ENCODE measurements at regions not wholly inside any gene's neighbourhood (a gene's known extent, or its start where the extent isn't known, plus 50 kb on each side); places are given as distances from the start of the nearest gene placed in this dataset.
"Not testable (repeated sequence)": the region's sequence is repeated elsewhere in the genome, so short reads cannot be mapped to it uniquely, and the experiment has no call there.

DNA sequence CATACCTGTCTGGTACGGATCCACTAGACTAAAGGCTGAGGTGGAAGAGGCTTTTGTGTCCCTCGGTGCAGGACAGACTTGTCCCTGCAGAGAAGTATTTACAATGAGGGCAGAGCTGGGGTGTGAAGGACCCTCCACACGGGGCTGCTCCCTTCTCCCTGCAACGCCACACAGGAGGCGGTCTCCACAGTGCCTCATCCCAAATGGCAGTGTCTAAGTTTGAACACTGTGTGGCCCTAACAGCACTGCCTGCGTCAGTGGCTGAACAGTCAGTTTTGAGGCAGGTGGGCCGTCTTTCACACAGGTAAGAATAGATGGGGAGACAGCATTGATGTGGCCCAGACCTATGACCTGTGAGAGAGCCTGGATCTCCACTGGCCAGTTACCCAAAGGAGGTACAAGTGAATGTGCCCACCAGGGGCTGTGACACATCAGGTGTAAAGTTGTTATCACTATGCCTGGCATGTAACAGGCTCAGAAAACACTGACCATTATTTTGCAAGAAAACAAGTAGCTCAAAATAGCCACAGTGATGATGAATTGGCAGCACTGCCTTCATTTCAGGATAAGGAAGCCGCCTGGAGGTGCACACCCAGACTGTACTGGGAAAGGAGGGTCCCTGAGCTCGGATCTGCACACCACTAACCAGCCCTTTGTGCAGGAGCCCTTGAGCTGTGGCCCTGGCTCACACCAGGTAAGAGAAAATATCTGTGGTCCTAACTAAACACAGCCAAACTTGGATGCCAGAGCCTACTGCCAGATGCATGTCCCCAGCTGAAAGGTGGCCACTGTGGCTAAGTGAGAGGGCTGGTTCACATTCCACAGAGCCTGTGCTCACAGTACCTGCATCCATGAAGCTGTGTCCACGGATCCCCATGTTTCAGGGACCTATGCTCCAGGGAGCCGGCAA lies 246.7 kb downstream of the DLL1 start:
- no peak for DNase-seq (ENCODE audit: low spot score)

DNA sequence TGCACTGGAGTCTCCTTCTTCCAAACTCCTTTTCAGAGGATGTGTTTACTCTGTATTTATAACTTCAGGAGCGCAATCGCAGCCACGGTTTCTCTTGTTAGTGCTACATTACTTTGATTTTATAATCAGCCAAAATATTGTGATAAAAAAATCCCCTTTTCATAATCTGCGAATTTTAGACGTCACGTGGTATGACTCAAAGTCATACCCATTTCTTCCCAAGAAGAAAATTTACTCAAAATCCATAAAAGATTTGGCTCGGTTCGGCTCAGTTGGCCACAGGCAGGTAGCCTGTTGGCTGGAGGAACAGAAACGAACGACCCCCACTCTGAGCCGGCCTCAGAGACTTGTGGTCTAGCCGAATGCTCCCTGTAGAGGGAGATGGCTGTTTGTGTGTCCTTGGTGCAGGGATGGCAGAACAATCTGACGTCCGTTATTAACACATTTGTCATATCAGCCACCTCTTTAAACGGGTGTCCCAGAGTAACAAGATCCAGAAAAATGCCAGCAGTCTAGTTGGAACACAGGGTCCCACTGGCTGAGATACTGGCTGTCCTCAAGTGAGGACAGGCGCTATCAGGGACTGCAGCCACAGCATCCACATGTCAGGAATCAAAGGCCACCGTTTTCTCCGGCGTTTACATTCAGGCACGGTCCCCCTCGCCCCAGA lies 247.6 kb downstream of the DLL1 start:
- DNase-seq (ENCODE audit: low spot score) = no peak

DNA sequence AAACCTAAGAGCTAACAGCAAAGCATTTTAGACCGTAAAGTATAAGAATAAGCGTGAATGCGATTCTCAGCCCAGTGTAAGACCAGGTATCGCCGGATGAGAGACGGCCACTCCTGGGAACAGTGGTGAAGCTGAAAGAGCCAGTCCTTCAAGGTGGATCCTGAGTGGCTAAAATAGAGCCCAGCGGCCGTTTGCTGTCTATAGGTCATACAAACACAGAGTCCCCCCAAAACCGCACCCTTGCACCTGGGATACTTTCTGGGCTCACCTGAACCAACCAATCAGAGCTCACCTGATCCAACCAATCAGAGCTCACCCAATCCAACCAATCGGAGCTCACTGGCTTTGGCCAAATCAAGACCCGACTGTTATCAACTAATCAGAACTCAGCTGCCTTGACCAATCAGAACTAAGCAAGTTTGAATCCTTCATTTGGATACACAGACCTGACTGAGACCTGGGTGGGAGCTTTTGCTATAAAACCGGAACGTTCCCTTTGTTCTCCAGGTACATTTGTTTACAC lies 248.2 kb downstream of the DLL1 start:
- no peak for DNase-seq (ENCODE audit: low spot score)

DNA sequence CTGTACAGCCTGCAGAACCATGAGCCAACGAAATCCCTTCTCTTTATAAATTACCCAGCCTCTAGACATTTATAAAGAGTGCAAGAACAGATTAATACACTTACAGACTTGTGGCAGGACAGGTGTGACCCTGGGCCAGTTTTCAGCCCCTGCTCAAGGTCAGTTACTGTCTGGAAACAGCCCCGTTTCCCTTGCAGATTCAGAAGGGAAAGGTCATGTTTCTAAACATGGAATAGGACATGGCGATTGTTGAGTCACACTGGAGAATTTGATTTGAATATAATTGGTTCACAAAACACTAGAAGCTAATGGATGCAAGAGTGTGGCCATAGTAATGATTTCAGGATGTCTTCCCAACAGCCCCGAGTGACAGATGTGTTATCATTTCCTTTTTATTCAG lies 248.8 kb downstream of the DLL1 start:
- no peak for DNase-seq (ENCODE audit: low spot score)

DNA sequence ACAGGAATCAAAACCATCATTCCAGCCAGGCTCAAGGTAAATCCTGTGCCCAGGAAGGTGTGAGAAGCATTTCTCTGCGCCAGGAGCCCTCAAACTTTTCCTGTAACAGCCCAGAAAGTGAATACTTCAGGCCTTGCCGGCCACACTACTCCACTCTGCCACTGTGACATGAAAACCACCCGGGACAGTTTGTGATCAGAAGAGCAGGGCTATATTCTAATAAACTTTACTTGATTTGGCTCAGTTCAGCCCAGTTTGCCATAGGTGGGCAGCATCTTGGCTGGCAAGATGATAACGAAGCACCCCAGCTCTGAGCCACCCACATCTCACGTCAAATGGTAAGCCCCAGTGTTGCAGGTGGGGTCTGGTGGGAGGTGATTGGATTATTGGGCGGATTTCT lies 249.4 kb downstream of the DLL1 start:
- no peak for DNase-seq (ENCODE audit: low spot score)

DNA sequence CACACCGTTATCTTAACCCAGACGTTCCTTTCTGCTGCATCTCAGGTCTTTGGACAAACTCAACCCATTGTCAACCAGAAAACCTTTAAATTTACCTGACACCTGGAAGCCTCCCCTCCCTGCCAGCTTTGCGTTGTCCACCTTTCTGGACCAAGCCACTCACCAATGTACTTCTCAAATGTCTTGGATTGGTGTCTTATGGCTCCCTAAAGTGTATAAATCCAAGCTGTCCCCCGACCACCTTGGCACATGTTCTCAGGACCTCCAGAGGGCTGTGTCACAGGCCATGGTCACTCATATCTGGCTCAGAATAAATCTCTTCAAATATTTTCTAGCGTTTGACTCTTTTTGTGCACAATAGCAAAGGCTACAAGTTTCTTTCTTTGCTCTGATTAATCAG lies 250.0 kb downstream of the DLL1 start:
- DNase-seq (ENCODE audit: low spot score) = no peak

DNA sequence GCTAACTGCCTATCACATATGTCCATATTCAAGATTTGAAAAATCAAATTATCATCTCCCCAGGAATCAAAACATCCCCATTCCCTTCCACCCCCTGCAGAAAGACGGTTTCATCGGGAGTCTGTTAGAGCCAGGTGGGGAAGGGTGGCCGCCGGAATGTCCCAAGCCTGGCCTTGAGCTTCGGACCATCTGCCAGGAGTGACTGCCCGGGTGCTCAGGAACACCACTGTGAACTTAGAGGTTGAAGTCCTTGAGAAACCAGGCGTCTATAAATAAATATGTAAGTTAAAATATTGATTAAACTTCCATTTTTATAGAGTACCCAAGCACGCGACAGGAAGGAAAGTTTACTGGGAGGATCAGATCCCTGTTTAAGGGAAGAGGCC lies 250.8 kb downstream of the DLL1 start:
- no peak for DNase-seq (ENCODE audit: low spot score)

DNA sequence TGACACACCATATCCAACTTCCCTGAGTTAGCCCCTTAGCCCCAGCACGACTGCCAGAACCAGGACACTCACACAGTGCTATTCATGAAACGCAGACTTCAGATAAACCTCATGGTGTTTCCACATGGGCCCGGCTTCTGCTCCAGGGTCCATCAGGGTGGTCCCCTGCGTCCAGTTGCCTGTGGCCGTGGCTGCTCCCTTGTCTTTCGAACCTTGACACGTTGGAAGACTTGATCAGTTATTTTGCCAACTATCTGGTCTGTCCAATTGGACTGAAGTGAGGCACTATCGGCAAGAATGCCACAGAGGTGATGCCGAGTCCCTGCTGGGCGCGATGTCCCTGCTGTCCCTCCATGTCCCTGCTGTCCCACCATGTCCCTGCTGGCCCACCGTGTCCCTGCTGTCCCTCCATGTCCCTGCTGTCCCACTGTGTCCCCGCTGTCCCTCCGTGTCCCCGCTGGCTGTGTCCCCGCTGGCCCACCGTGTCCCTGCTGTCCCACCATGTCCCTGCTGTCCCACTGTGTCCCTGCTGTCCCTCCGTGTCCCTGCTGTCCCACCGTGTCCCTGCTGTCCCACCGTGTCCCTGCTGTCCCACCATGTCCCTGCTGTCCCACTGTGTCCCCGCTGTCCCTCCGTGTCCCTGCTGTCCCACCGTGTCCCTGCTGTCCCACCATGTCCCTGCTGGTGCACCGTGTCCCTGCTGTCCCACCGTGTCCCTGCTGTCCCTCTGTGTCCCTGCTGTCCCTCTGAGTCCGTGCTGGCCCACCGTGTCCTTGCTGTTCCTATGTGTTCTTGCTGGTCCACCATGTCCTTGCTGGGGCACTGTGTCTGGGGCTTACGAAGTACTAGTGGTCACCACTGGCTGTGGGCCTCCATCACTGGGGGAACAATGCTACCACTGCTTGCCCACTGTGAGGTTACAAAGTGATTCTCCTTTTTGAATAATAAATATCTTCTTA lies 251.4 kb downstream of the DLL1 start:
- DNase-seq (ENCODE audit: low spot score) = no peak

DNA sequence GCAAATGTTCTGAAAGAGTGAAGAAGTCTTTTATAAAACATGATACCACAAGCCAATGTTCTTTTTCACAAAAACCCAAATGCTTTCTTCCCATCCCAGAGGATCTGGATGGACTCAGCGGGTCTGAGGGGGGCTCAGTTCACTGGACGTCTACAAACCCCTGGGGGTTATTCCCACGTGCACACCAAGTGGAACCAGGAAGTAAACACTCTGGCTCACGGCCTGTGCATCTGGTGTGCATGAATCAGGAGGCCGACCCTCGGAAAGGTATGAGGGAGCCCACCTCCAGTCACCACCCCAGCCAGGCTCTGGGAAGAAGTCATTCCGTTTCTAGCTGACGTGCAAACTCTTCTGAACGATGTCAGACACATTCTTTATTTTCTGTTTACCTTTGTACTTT lies 252.2 kb downstream of the DLL1 start:
- no peak for DNase-seq (ENCODE audit: low spot score)

DNA sequence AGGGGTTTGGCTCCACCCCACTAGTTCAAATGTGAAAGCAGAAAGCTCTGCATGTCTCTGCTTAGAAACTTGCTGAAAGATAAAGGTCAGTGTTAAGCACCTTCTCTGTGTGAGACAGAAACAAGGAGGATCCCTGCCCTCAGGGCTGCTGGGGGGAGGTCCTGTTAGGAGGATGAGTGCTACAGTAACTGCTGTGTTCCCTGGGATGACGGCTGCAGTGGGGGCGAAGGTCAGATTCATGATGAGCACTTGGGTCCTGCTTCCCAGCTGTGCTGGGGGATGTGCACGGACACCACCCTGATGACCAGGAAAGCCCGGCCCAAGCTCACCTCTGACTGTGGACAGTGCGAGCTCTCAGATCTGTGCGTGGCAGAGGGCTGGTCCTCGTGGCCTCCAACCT lies 252.6 kb downstream of the DLL1 start:
- DNase-seq (ENCODE audit: low spot score) = no peak

DNA sequence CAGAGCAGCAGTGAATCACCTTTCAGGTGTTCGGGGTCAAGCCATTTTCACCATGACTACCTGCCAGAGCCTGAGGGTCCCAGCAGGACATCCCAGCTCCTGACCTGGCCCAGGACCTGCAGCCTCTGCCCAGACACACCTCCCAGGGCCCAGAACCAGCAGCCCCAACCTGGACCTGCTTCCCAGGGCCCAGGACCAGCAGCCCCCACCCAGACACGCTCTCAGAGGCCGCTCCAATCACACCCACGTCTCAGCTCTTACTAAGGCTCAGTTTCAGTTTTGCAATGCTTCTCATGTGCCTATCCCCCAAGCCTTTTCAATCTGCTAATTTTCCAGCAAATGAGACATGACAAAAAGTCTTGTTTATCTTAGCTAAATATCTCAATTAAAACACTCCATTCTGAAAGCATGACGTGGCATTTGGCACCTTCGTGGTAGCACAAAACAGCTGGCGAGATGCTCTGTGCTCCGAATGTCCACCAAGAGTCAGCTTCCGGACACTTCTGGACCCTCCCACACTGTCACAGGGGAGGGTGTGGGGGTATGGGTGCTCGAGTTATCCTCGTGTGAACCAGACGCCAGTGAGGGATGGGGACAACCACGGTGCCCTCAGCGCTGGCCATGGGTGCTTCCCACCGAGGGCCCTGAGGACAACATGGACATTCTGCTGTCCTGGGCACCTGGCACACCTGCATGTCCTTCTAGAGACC lies 253.2 kb downstream of the DLL1 start:
- no peak for DNase-seq (ENCODE audit: low spot score)

DNA sequence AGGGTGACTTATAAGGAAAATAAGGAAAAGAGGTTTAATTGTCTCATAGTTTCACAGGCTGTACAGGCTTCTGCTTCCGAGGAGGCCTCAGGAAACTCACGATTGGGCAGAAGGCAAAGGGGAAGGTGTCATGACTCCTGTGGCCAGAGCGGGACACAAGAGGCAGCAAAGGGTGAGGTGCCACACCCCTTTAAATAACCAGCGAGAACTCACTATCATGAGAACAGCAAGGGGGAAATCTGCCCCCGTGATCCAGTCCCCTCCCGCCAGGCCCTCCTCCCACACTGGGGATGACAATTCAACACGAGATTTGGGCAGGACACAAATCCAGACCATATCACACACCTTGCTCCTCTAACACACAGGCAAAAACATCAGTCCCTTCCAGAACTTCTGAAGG lies 254.0 kb downstream of the DLL1 start:
- no peak for DNase-seq (ENCODE audit: low spot score)

DNA sequence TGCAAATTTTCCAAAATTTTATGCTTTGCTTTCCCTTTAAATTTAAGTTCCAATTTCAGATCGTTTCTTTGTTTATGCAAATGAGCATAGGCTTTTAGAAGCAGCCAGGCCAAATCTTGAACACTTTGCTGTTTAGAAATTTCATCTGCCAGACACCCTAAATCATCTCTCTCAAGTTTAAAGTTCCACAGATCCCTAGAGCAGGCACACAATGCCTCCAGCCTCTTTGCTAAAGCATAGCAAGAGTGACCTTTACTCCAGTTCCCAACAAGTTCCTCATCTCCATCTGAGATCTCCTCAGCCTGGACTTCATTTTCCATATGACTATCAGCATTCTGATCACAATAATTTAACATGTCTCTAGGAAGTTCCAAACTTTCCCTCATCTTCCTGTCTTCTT lies 254.5 kb downstream of the DLL1 start:
- DNase-seq (ENCODE audit: low spot score) = not testable (repeated sequence)

DNA sequence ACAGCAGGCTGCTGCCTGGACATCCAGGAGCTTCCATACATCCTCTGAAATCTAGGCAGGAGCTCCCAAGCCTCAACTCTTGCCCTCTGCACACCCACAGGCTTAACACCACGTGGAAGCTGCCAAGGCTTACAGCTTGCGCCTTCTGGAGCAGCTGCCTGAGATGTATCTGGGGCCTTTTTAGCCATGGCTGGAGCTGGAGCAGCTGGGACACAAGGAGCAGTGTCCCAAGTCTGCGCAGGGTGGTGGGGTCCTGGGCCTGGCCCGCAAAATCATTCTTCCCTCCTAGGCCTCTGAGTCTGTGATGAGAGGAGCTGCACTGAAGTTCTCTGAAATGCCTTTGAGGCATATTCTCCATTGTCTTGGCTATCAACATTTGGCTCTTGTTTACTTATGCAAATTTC lies 255.0 kb downstream of the DLL1 start:
- no peak for DNase-seq (ENCODE audit: low spot score)

DNA sequence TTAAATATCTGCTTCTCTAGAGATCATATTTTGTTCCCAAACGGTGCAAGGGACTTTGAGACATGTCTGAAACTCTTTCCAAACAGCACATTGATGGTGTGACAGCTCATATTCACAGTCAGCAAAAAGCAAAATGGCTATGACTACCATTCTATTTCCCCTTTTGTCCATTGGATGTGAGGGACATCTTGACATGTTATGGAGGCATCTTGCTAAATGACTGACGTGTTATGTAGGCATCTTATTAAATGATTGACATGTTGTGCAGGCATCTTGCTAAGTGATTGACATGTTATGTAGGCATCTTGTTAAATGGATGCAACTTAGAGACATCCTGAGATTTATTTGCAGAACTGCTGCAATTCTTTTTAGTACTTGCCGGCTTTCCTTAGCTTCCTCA lies 255.8 kb downstream of the DLL1 start:
- no peak for DNase-seq (ENCODE audit: low spot score)

DNA sequence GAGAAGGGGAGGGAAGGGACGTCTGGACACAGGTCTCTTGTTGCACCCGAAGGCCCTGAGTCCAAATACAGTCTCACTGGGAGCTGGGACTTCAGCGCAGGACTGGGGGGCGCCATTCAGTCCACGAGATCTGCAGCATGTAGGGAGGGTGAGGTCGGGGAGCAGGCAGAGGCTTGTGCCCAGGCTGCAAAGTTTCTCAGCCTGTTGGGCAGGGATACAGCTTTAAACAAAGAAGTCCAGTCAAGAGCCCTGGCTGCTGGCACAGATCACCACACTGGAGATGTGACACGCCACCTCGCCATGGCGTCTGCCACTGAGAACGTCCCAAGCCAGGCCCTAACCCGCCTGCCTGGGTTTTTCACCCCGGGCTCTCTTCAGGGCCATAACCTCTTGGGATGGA lies 256.6 kb downstream of the DLL1 start:
- DNase-seq (ENCODE audit: low spot score) = no peak

DNA sequence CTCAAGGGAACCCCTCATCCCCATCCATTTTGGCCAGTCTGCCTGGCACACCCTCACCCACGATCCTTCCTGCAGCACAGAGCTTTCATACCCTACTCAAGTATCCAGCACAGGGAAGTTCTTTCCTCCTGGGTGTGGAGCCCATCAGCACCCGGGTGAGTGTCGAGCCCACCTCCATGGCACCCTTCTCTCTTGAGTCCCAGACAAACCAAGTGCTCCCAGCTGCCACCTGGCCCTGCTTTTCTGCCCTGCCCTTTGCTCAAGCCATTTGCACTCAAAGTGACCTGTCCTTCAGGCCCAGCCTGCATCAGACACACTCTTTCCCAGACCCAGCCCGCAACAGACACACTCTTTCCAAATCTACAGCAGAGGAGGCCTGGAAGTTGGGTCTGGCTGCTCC lies 257.2 kb downstream of the DLL1 start:
- no peak for DNase-seq (ENCODE audit: low spot score)

DNA sequence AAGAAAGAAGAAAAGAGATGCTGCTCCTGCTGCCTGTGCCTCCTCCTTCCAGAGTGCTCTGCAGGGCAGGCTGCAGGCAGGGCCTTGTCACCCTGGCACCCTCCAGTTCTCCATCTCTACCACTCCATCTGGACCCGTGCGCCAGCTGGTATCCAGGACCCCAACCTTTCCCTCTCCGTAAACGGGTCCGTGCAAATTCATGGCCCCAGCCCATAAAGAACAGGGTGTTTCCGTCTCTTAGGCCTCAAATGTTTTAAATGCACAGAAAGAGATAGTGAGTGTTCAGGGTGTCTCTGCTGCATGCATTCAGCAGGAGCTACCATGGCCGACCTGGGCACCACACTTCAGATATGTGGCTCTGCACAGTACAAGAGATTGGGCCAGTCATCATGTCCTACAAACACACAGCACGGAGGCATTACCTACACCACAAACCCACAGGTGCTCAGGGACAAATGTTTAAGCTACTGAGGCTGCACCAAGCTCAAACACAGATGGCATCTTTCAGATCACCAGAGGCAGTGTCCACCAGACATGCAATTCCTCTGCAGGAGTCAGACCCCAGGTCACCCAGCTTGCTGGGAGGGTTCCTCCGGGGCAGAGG lies 258.1 kb downstream of the DLL1 start:
- no peak for DNase-seq (ENCODE audit: low spot score)

DNA sequence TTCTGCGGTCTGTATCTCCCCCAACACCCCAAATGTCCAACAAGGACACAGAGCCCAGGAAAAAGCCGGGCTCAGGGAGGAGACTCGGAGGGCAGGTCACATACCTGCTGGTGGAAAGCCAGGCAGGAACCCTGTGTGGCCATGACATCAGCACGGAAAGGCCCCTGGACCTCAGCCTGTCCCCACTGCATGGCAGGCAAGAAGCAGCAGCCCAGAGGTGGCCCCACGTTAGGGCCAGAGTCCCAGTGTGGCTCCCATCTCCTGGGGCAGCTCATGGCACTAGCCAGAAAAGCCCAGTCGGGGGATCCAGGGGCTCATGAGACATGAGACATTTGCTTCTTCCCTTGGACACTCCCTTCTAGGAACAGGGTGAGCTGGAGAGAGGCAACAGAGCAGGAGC lies 258.7 kb downstream of the DLL1 start:
- DNase-seq (ENCODE audit: low spot score) = no peak

DNA sequence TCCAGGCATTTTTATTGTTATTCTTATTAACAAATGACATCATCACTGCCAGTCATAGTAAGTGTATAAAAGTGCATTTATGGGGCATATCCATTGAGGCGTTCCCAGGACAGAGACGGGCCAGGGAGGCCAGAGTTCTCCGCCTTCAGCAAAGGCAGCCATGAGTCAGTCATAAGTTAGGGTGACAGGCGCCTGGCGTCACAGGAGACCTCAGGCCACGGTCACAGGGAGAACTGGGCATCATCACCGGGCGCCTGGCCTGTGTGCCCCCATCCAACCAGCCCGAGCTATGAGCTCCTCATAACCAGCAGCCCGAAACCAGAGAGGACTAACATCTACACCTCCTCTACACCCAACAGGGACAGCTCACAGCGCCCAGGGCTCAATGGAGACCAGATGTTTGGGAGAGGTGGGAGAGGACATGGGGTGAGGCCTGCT lies 259.2 kb downstream of the DLL1 start:
- DNase-seq (ENCODE audit: low spot score) = no peak

DNA sequence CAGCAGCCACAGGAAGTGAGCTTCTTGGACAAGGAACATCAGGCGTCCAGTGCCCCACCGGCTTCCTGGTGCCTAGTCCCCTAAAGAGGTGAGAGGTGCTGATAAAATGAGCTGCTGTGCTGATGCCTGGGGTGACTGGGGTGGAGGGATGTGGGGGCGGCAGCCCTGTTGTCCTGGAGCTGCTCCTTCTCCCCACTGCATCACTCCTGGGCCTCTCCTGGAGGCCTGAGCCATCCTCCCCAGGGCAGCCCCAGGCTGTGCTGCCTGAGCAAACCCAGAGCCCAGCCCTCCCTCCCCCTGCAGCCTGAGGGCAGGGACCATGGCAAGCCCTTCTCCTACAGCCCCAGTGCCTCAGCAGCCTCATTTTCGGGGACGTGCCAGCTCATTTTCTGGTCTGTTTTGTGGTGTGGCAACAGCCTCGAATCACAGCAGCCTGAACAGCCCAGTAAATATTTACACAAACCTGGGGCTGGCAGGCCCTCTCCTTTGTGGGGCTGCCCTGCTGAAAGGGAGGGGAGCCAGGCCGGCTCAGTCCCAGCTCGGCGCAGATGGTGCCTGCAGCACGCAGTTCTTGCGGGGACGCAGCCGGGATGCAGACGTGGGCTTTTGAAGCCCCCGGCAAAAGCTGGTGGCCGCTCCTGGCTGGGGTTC lies 259.9 kb downstream of the DLL1 start:
- DNase-seq (ENCODE audit: low spot score) = no peak
